Liver (tissue), 3 donors: ENCODE measurements at regions not wholly inside any gene's neighbourhood (a gene's known extent, or its start where the extent isn't known, plus 50 kb on each side); places are given as distances from the start of the nearest gene placed in this dataset.

Source experiments
- EGR1 ChIP-seq, 2 donors: IDR thresholded peaks; 2 replicates each; pipeline ENCODE4 v1.6.1; 2016 to 2018; ENCODE audit warnings: antibody characterized with exemption in 2 of 2, low read depth in 2 of 2
- TF ChIP-seq, protein P1 (sequence below): fragments of 150-350 bp; IDR thresholded peaks from 2 replicates; pipeline ENCODE4 v1.5.1; 2017; ENCODE audit warnings: improper control_type of control experiment, low read depth, low read length; ENCODE audit not compliant: missing input control
- donor health status: healthy.
- donor health status: healthy.

DNA sequence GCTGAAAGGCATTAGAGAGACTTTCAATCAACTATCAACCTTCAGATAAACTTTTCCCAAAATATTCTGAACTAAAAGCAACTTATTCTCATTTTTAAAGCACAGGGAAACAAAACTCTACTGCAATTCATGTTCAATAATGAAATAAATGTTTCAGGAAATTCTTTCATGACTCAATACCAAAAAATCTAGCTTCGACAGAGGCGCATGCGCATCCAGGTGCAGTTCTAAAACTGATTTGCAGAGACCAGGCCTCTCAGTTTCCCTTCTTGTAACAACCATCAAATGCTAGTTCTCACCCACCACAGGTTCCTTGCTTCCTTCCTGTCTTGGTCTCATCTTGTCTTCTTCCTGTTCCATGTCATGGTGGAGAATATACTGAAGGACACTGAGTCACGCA lies 55.3 kb upstream of the NRBF2 start:
- TF ChIP-seq, protein P1, sequence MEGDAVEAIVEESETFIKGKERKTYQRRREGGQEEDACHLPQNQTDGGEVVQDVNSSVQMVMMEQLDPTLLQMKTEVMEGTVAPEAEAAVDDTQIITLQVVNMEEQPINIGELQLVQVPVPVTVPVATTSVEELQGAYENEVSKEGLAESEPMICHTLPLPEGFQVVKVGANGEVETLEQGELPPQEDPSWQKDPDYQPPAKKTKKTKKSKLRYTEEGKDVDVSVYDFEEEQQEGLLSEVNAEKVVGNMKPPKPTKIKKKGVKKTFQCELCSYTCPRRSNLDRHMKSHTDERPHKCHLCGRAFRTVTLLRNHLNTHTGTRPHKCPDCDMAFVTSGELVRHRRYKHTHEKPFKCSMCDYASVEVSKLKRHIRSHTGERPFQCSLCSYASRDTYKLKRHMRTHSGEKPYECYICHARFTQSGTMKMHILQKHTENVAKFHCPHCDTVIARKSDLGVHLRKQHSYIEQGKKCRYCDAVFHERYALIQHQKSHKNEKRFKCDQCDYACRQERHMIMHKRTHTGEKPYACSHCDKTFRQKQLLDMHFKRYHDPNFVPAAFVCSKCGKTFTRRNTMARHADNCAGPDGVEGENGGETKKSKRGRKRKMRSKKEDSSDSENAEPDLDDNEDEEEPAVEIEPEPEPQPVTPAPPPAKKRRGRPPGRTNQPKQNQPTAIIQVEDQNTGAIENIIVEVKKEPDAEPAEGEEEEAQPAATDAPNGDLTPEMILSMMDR = no peak
- no peak for TF ChIP-seq EGR1 (IDR thresholded peaks at IDR 0.05; ENCODE audit: low read depth in 2 of 2)
